ENCODE measurements at regions not wholly inside any gene's neighbourhood (a gene's known extent, or its start where the extent isn't known, plus 50 kb on each side); places are given as distances from the start of the nearest gene placed in this dataset.
"Not testable (repeated sequence)": the region's sequence is repeated elsewhere in the genome, so short reads cannot be mapped to it uniquely, and the experiment has no call there.

DNA sequence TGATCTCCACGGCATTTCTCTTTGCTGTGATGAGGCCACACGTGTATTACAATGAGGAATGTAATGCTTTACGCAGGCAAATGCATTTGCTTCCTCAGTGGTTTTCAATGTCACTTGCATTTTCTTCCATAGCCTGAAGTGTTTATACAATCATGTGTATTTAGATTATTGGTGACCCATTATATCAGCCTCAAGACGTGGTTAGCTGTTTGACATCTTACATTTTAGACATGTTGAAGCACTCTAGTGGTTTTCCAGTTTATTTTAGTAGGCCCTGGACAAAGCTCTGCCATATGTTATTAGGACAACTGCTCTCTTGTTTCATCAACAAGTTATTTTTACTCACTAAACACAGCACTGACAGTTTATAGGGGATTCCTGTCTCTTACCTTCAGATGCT is 200.4 kb downstream of the UTRN start:
- peaks cover 17% of the 10 kb centered on the region for H3K36me3 ChIP-seq (replicated peaks)
- H3K4me3 ChIP-seq (ENCODE audit: low read depth, low read length) = no peak overlapping the region
- DNase-seq = no peak
- TF ChIP-seq CTCF (IDR thresholded peaks at IDR 0.05; ENCODE audit: low read depth, low read length, missing control alignments) = no peak
- in situ Hi-C loops (cut with HindIII; ENCODE audit: low pct_ligation_motif_present, low sequenced_read_pairs) = loop anchor here (25.0 kb wide), 1 partner anchor 373 kb away; no protein-coding TSS in a partner anchor
- H3K27me3 ChIP-seq (replicated peaks) = no peaks in the 10 kb centered on the region
- no peak overlapping the region for H3K27ac ChIP-seq

GRCh38 chr6:144488590-144488989 is 203.5 kb downstream of the UTRN start:
- H3K4me3 ChIP-seq (ENCODE audit: low read depth, low read length) = no peak overlapping the region
- no peak overlapping the region for H3K27ac ChIP-seq
- no peaks in the 10 kb centered on the region for H3K27me3 ChIP-seq (replicated peaks)
- DNase-seq = no peak
- H3K36me3 ChIP-seq (replicated peaks) = peaks cover 26% of the 10 kb centered on the region
- no peak for TF ChIP-seq CTCF (IDR thresholded peaks at IDR 0.05; ENCODE audit: low read depth, low read length, missing control alignments)
- in situ Hi-C loops (cut with HindIII; ENCODE audit: low pct_ligation_motif_present, low sequenced_read_pairs) = loop anchor here (25.0 kb wide), 1 partner anchor 376 kb away; no protein-coding TSS in a partner anchor

GRCh38 chr6:144493035-144493910 is 208.1 kb downstream of the UTRN start:
- H3K27ac ChIP-seq = no peak overlapping the region
- in situ Hi-C loops (cut with HindIII; ENCODE audit: low pct_ligation_motif_present, low sequenced_read_pairs) = loop anchor here (25.0 kb wide), 1 partner anchor 381 kb away; no protein-coding TSS in a partner anchor
- no peak for DNase-seq
- no peaks in the 10 kb centered on the region for H3K27me3 ChIP-seq (replicated peaks)
- no peak for TF ChIP-seq CTCF (IDR thresholded peaks at IDR 0.05; ENCODE audit: low read depth, low read length, missing control alignments)
- no peak overlapping the region for H3K4me3 ChIP-seq (ENCODE audit: low read depth, low read length)
- H3K36me3 ChIP-seq (replicated peaks) = peaks cover 21% of the 10 kb centered on the region

DNA sequence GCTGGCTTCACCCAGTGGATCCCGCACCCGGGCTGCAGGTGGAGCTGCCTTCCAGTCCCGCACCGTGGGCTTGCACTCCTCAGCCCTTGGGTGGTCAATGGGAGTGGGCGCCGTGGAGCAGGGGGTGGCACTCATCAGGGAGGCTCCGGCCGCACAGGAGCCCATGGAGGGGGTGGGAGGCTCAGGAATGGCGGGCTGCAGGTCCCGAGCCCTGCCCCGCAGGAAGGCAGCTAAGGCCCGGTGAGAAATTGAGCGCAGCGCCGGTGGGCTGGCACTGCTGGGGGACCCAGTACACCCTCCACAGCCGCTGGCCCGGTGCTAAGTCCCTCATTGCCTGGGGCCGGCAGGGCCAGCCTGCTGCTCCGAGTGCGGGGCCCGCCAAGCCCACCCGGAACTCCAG is 209.9 kb downstream of the UTRN start:
- not testable (repeated sequence) for H3K27ac ChIP-seq; DNase-seq; H3K27me3 ChIP-seq (replicated peaks); H3K4me3 ChIP-seq (ENCODE audit: low read depth, low read length)
- peaks cover 19% of the 10 kb centered on the region for H3K36me3 ChIP-seq (replicated peaks)
- in situ Hi-C loops (cut with HindIII; ENCODE audit: low pct_ligation_motif_present, low sequenced_read_pairs) = loop anchor here (25.0 kb wide), 1 partner anchor 383 kb away; no protein-coding TSS in a partner anchor

DNA sequence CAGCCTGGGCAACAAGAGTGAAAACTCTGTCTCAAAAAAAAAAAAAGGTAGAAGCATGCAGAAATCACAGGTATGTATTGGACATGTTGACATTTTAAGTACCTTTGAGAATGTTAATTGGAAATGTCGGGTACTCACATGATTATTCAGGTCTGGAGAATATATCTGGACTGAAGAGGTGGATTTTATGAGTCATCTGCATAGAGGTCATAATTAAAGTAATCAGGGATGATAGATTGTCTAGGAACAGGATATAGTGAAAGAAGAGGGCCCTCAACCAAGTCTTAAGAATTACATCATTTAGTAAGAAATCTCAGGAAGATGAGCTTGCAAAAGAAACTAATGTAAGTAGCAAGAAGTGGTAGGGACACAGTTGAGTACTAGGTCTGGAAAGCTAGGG is 212.5 kb downstream of the UTRN start:
- no peak for TF ChIP-seq CTCF (IDR thresholded peaks at IDR 0.05; ENCODE audit: low read depth, low read length, missing control alignments)
- Histone ChIP-seq H3K36me3 (replicated peaks) (peaks cover 8% of the 10 kb centered on the region), H3K4me3 (ENCODE audit: low read depth, low read length) (no peak overlapping the region), H3K27ac (no peak overlapping the region), H3K27me3 (replicated peaks) (no peaks in the 10 kb centered on the region)
- no peak for DNase-seq
- in situ Hi-C loops (cut with HindIII; ENCODE audit: low pct_ligation_motif_present, low sequenced_read_pairs) = loop anchor here (25.0 kb wide), 1 partner anchor 385 kb away; no protein-coding TSS in a partner anchor

- Histone ChIP-seq H3K27me3 (replicated peaks) (no peaks in the 10 kb centered on the region), H3K36me3 (replicated peaks) (peaks cover 8% of the 10 kb centered on the region), H3K27ac (no peak overlapping the region), H3K4me3 (ENCODE audit: low read depth, low read length) (no peak overlapping the region)
- DNase-seq = no peak
- no peak for TF ChIP-seq CTCF (IDR thresholded peaks at IDR 0.05; ENCODE audit: low read depth, low read length, missing control alignments)
- in situ Hi-C loops (cut with HindIII; ENCODE audit: low pct_ligation_motif_present, low sequenced_read_pairs) = no loop called here
These were observed 215.8 kb downstream of the UTRN start for GRCh38 chr6:144500892-144501291.

- H3K27ac ChIP-seq; in situ Hi-C loops (cut with HindIII; ENCODE audit: low pct_ligation_motif_present, low sequenced_read_pairs); H3K27me3 ChIP-seq (replicated peaks); DNase-seq; H3K4me3 ChIP-seq (ENCODE audit: low read depth, low read length); H3K36me3 ChIP-seq (replicated peaks): not testable (repeated sequence)
These were observed 220.1 kb downstream of the UTRN start for GRCh38 chr6:144505214-144505613.

DNA sequence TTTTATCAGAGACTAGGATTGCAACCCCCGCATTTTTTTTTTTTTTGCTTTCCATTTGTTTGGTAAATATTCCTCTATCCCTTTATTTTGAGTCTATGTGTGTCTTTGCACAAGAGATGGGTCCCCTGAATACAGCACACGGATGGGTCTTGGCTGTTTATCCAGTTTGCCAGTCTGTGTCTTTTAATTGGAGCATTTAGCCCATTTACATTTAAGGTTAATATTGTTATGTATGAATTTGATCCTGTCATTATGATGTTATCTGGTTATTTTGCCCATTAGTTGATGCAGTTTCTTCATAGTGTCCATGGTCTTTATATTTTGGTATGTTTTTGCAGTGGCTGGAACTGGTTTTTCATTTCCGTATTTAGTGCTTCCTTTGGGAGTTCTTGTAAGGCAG is 220.9 kb downstream of the UTRN start:
- H3K27ac ChIP-seq; H3K27me3 ChIP-seq (replicated peaks); H3K4me3 ChIP-seq (ENCODE audit: low read depth, low read length); DNase-seq; H3K36me3 ChIP-seq (replicated peaks); in situ Hi-C loops (cut with HindIII; ENCODE audit: low pct_ligation_motif_present, low sequenced_read_pairs): not testable (repeated sequence)

- H3K27me3 ChIP-seq (replicated peaks); DNase-seq; in situ Hi-C loops (cut with HindIII; ENCODE audit: low pct_ligation_motif_present, low sequenced_read_pairs); H3K27ac ChIP-seq; H3K4me3 ChIP-seq (ENCODE audit: low read depth, low read length); H3K36me3 ChIP-seq (replicated peaks): not testable (repeated sequence)
These were observed 222.7 kb downstream of the UTRN start for GRCh38 chr6:144507772-144508312.

Data from brain microvascular endothelial cell (primary cell).